Daoy (cell line): ENCODE measurements at regions not wholly inside any gene's neighbourhood (a gene's known extent, or its start where the extent isn't known, plus 50 kb on each side); places are given as distances from the start of the nearest gene placed in this dataset.
"Not testable (repeated sequence)": the region's sequence is repeated elsewhere in the genome, so short reads cannot be mapped to it uniquely, and the experiment has no call there.

Experiments used
- DNase-seq: peaks from one replicate; pipeline ENCODE4 v3.0.0-alpha.2; 2015; ENCODE audit warnings: low read depth

DNA sequence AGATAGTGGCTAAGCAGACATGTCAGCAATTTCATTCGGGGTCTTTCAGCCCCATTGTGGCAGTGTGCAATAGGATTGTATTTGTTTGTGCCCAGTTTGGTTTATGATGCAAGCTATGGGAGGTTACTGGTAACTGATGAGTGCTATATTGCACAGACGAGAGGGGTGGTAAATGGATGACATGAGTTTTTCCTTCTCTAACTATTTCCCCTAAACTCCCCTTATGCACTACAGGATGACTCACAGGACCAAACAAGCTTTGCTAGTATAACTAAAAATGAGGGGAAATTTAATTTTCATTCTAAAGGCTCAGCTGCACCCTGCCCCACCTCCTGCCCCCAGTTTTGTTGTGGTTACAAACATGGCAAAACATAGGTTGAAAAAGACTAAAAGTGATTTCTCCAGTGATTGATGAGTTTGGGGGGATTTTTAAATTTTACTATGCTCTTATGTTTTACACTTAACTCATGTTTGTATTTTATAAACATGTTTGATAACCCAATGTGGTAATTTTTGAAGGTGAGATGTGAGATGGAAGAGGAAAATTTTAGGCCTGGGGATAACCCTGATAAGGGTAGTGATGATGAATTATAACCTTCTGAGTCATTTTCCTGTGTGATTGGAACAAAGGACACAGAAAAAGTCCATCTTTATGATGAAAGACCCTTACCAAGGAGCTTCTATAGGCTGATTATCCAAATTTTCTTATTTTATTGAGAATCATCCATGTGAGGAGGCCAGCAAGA lies 60.8 kb upstream of the NAMPT start:
- peak; percentile 58 for DNase-seq

DNA sequence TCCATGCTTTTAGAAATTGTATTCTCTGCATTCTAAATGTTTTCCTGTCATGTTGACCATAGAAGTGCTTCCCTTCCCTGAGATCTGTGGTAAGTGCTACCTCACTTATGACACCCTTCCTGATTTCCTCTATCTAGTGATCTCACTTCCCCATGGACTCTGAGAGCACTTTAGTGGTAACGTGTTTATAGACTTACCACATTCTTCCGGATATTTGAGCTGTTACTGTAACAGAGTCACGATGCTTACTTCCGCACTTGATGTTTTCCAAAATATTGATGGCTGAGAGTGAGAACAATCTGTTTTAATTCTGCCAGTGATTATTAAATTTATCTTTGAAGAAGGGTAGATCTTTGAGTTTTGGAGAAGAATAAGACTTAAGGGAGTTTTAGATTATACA lies 60.1 kb upstream of the NAMPT start:
- DNase-seq: peak; percentile 68

- DNase-seq: no peak
These were observed 59.4 kb upstream of the NAMPT start for GRCh38 chr7:106344211-106344610.

- not testable (repeated sequence) for DNase-seq
These were observed 57.3 kb upstream of the NAMPT start for GRCh38 chr7:106342049-106342448.

- DNase-seq: not testable (repeated sequence)
These were observed 55.4 kb upstream of the NAMPT start for GRCh38 chr7:106340247-106340596.

GRCh38 chr7:106339513-106340246 lies 54.9 kb upstream of the NAMPT start:
- DNase-seq: no peak

GRCh38 chr7:106337754-106338153 lies 53.0 kb upstream of the NAMPT start:
- DNase-seq: no peak

DNA sequence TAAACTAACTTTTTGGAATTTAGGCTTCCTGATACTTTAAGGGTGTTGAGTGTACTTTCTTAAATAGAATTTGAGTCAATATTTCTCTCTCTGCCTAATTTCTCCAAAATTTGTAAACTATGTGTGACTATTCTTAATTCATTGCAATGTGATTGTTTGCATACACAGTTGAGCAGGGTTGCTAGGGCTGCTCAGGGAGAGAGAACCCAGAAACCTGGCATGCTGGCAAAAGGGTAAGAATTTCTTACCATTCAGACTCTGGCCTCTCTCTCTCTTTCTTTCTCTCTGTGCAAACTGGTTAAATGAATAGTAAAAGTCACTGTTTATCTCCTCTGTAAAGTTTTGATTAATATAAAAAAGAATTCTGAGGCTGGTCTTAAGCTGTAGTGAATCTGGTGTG lies 51.0 kb upstream of the NAMPT start:
- DNase-seq: no peak
